Stomach (tissue), 8 donors: ENCODE measurements at regions not wholly inside any gene's neighbourhood (a gene's known extent, or its start where the extent isn't known, plus 50 kb on each side); places are given as distances from the start of the nearest gene placed in this dataset.
A peak's percentile ranks its signal among the peaks of the same experiment; 100 is the strongest.

Source experiments
- DNase-seq, 2 donors: peaks; one replicate each; pipeline versions ENCODE4 v3.0.0 to v3.0.0-alpha.2; 2013 to 2019
- H3K27ac ChIP-seq, 5 donors: fragments of 200-600 bp in 4 of 5; sonication (generic) in 4 of 5; one replicate each; pipeline ENCODE4 v1.5.1; 2013 to 2019; ENCODE audit warnings: mild to moderate bottlenecking in 1 of 5, moderate library complexity in 1 of 5
- H3K27me3 ChIP-seq, 3 donors: fragments of 200-600 bp; sonication (generic); one replicate each; pipeline ENCODE4 v1.5.1; 2017 to 2019; ENCODE audit warnings: mixed run types in 1 of 3
- H3K36me3 ChIP-seq, 4 donors: fragments of 200-600 bp; sonication (generic); 1 replicate in 3 of 4; 2 replicates in 1 of 4; pipeline ENCODE4 v1.5.1; 2016 to 2019
- H3K4me1 ChIP-seq, 4 donors: fragments of 200-600 bp; sonication (generic); one replicate each; pipeline ENCODE4 v1.5.1; 2016 to 2019
- H3K4me3 ChIP-seq, 4 donors: fragments of 200-600 bp; sonication (generic) in 3 of 4; one replicate each; pipeline ENCODE4 v1.5.1; 2016 to 2019; ENCODE audit warnings: mild to moderate bottlenecking in 1 of 4
- H3K9me3 ChIP-seq, 4 donors: fragments of 200-600 bp; sonication (generic); one replicate each; pipeline ENCODE4 v1.5.1; 2016 to 2019
- EP300 ChIP-seq: sonication (generic); formaldehyde crosslinking; IDR thresholded peaks from one replicate; pipeline ENCODE4 v1.6.1; 2017; ENCODE audit warnings: antibody characterized with exemption
- POLR2A ChIP-seq, 4 donors: fragments of 450-650 bp; IDR thresholded peaks; one replicate each; pipeline ENCODE4 v1.6.1; 2016; ENCODE audit warnings: antibody characterized with exemption in 4 of 4, control low read depth in 2 of 4, mild to moderate bottlenecking in 1 of 4, moderate library complexity in 1 of 4
- POLR2AphosphoS5 ChIP-seq, 3 donors: sonication (generic); formaldehyde crosslinking; IDR thresholded peaks; one replicate each; pipeline ENCODE4 v1.6.1; 2016; ENCODE audit warnings: antibody characterized with exemption in 3 of 3
- WGBS, 5 donors: extraction: QIAGEN DNeasy Blood & Tissue Kit in 3 of 5; methylation state at CpG; one replicate each; pipeline versions ENCODE4 v1.1.5 to v1.1.7; 2013 to 2018; 5-methylcytosine and 5-hydroxymethylcytosine counted together
- intact Hi-C: fragments of 100-400 bp; cut with DNase I; formaldehyde crosslinking; loops from one replicate; pipeline ENCODE4 v1.15.1; 2023; ENCODE audit warnings: low total_unique reads
- TF ChIP-seq, protein P1 (sequence below), 7 experiments: fragments of 450-650 bp in 4 of 7; fragments of 200-600 bp in 3 of 7; sonication (generic) in 3 of 7; IDR thresholded peaks; one replicate each; pipeline ENCODE4 v1.5.1; 2016 to 2019; ENCODE audit warnings: antibody characterized with exemption in 7 of 7, control low read depth in 2 of 7, mild to moderate bottlenecking in 1 of 7
- donor health status: healthy with polysubstance abuse.
- donor health status: Bipolar disorder and iron deficiency.
- donor health status: healthy.

DNA sequence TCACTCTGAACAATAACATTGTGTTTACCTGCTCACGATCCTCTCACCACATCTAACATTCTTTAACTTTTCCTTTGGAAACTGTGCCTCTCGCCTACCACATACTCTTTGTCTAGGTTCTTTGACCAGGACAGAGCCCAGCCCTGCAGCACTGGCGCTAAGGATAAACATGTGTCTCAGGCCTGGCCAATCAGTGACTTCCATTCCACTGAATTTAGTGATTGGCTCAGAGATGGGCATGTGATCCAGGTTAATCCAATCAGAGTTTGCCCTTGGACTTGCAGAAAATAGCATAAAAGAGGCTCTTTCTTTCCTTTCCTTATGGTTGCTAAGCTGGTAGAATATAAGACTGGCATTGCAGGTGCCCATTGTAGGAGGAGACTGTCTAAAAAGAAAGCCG is 605.7 kb downstream of the MATN1 start:
- intact Hi-C loops: no loop called here
- H3K4me1 ChIP-seq: no peaks in the 10 kb centered on the region
- no peak overlapping the region for H3K4me3 ChIP-seq
- no peaks in the 10 kb centered on the region for H3K9me3 ChIP-seq
- DNase-seq: no peak
- H3K36me3 ChIP-seq: no peaks in the 10 kb centered on the region
- TF ChIP-seq POLR2A (IDR thresholded peaks at IDR 0.05): no peak
- TF ChIP-seq, protein P1, sequence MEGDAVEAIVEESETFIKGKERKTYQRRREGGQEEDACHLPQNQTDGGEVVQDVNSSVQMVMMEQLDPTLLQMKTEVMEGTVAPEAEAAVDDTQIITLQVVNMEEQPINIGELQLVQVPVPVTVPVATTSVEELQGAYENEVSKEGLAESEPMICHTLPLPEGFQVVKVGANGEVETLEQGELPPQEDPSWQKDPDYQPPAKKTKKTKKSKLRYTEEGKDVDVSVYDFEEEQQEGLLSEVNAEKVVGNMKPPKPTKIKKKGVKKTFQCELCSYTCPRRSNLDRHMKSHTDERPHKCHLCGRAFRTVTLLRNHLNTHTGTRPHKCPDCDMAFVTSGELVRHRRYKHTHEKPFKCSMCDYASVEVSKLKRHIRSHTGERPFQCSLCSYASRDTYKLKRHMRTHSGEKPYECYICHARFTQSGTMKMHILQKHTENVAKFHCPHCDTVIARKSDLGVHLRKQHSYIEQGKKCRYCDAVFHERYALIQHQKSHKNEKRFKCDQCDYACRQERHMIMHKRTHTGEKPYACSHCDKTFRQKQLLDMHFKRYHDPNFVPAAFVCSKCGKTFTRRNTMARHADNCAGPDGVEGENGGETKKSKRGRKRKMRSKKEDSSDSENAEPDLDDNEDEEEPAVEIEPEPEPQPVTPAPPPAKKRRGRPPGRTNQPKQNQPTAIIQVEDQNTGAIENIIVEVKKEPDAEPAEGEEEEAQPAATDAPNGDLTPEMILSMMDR (IDR thresholded peaks at IDR 0.05): no peak
- no peak for TF ChIP-seq EP300
- TF ChIP-seq POLR2AphosphoS5 (IDR thresholded peaks at IDR 0.05): no peak
- H3K27me3 ChIP-seq: peaks cover 0 to 23% (median 0%) of the 10 kb centered on the region in 3 donors
- WGBS, 5 donors: 66 to 71% (median 69%) methylated on average over 4 of the region's 4 CpGs
- H3K27ac ChIP-seq: no peak overlapping the region

DNA sequence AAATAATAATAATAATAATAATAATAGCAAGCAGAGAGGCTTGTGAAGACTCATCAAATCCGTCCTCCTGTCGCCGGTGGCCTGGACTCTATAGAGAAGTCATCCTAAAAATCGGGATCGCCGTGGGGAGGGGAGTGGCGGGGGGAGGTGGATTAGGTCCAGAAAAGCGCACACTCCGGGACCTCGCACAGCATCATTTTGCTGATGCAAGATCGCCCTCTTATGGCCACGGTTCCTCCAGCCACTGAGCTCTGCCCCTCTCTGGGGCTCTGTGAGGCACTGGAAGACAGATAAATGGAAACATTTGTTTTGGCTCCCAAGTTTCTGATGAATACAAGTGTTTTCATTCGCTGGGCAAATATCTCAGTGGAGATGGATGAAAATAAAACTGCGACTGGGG is 612.0 kb downstream of the MATN1 start:
- no peak overlapping the region for H3K4me3 ChIP-seq
- no peaks in the 10 kb centered on the region for H3K36me3 ChIP-seq
- peaks cover 0 to 84% (median 24%) of the 10 kb centered on the region in 3 donors for H3K27me3 ChIP-seq
- TF ChIP-seq EP300: no peak
- TF ChIP-seq, protein P1 (IDR thresholded peaks at IDR 0.05): peak in 3 of 7 experiments; percentile 16 to 33 (median 21)
- H3K4me1 ChIP-seq: no peaks in the 10 kb centered on the region
- intact Hi-C loops: no loop called here
- 4 to 7% (median 5%) methylated on average over 14 of the region's 14 CpGs for WGBS, 5 donors
- DNase-seq: peak; percentile 27 to 76
- no peak overlapping the region for H3K27ac ChIP-seq
- no peaks in the 10 kb centered on the region for H3K9me3 ChIP-seq

DNA sequence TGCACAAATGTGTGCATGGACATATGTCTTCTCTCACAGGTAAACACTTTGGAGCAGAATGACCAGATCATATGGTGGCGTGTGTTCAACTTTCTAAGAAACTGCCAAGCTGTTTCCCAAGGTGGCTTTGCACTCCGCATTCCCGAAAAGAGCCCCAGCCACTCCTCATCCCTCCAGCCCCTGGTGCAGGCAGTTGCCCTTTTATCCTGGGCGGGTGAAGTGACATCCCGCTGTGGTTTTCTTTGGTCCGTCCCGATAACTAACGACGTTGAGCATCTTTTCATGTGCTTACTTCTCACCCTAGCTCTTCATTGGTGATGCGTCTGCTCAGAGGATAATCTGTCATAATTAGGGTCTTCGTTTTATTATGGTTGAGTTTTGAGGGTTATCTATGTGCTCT is 612.5 kb downstream of the MATN1 start:
- Histone ChIP-seq H3K9me3 (no peaks in the 10 kb centered on the region), H3K4me3 (no peak overlapping the region), H3K36me3 (no peaks in the 10 kb centered on the region), H3K27me3 (peaks cover 0 to 88% (median 28%) of the 10 kb centered on the region in 3 donors), H3K4me1 (no peaks in the 10 kb centered on the region), H3K27ac (no peak overlapping the region)
- 42 to 61% (median 46%) methylated on average over 11 of the region's 11 CpGs for WGBS, 5 donors
- intact Hi-C loops: no loop called here
- no peak for DNase-seq
- TF ChIP-seq, protein P1 (IDR thresholded peaks at IDR 0.05): no peak
- no peak for TF ChIP-seq POLR2A (IDR thresholded peaks at IDR 0.05)
- TF ChIP-seq EP300: no peak
- no peak for TF ChIP-seq POLR2AphosphoS5 (IDR thresholded peaks at IDR 0.05)

DNA sequence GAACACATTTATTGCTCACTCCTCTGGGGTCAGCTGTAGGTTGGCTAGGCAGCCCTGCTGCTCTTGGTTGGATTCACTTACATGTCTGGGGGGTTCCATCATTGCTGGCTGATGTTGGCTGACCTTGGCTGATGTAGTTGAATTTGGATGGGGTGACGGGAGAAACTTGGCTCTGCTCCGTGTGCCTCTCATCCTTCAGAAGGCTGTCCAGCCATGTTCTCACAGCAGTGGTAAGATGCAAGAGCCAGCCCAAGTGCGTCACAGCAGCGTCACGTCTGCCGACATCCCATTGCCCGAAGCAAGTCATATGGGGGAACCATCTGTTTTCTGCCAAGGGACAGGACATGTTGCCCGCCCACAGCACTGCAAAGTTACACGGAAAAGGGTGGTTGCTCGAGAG is 613.5 kb downstream of the MATN1 start:
- Histone ChIP-seq H3K27me3 (peaks cover 0 to 96% (median 28%) of the 10 kb centered on the region in 3 donors), H3K9me3 (no peaks in the 10 kb centered on the region), H3K27ac (no peak overlapping the region), H3K4me3 (no peak overlapping the region), H3K36me3 (no peaks in the 10 kb centered on the region), H3K4me1 (no peaks in the 10 kb centered on the region)
- 61 to 76% (median 66%) methylated on average over 10 of the region's 10 CpGs for WGBS, 5 donors
- intact Hi-C loops: no loop called here
- DNase-seq: peak in 1 of 2 donors; percentile 68
- TF ChIP-seq POLR2AphosphoS5 (IDR thresholded peaks at IDR 0.05): no peak
- no peak for TF ChIP-seq EP300
- TF ChIP-seq POLR2A (IDR thresholded peaks at IDR 0.05): no peak
- TF ChIP-seq, protein P1 (IDR thresholded peaks at IDR 0.05): no peak
